ENCODE measurements at regions not wholly inside any gene's neighbourhood (a gene's known extent, or its start where the extent isn't known, plus 50 kb on each side); places are given as distances from the start of the nearest gene placed in this dataset.

DNA sequence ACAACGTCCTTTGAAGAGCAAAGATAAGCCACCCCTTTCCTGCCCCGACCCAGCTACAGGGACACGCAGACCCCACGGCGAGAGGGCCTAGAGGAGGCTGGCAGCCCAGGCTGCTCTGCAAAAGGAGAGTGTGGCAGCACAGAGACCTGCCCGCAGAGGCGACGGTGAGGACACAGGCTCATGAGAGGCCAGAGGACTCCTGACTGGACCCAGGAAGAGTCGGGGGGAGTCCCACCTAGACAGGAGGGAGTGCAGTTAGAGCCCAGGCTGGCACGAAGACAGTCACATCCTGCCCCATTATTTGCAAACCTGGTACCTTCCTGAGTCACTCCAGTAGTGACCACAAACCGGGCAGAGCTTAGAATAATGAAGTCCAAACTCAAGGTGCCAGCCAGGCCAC, 227.7 kb upstream of the CDH4 start:
- TF ChIP-seq, protein P1, sequence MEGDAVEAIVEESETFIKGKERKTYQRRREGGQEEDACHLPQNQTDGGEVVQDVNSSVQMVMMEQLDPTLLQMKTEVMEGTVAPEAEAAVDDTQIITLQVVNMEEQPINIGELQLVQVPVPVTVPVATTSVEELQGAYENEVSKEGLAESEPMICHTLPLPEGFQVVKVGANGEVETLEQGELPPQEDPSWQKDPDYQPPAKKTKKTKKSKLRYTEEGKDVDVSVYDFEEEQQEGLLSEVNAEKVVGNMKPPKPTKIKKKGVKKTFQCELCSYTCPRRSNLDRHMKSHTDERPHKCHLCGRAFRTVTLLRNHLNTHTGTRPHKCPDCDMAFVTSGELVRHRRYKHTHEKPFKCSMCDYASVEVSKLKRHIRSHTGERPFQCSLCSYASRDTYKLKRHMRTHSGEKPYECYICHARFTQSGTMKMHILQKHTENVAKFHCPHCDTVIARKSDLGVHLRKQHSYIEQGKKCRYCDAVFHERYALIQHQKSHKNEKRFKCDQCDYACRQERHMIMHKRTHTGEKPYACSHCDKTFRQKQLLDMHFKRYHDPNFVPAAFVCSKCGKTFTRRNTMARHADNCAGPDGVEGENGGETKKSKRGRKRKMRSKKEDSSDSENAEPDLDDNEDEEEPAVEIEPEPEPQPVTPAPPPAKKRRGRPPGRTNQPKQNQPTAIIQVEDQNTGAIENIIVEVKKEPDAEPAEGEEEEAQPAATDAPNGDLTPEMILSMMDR (conservative IDR thresholded peaks at IDR 0.05) = no peak
- no peak overlapping the region for H3K27ac Mint-ChIP-seq (ENCODE audit: unreplicated experiment)
- peaks cover 12% of the 10 kb centered on the region for H3K27me3 Mint-ChIP-seq (ENCODE audit: low read depth)
- H3K36me3 Mint-ChIP-seq (ENCODE audit: low read depth) = no peaks in the 10 kb centered on the region
- H3K9me3 Mint-ChIP-seq = no peaks in the 10 kb centered on the region
- peaks cover 11% of the 10 kb centered on the region for H3K4me1 Mint-ChIP-seq
- no peak overlapping the region for H3K4me3 Mint-ChIP-seq
- DNase-seq (ENCODE audit: low read depth, low spot score) = no peak

GRCh38 chr20:61025536-61025935, 226.5 kb upstream of the CDH4 start:
- peaks cover 13% of the 10 kb centered on the region for H3K27me3 Mint-ChIP-seq (ENCODE audit: low read depth)
- peaks cover 11% of the 10 kb centered on the region for H3K4me1 Mint-ChIP-seq
- no peaks in the 10 kb centered on the region for H3K36me3 Mint-ChIP-seq (ENCODE audit: low read depth)
- H3K9me3 Mint-ChIP-seq = no peaks in the 10 kb centered on the region
- no peak for DNase-seq (ENCODE audit: low read depth, low spot score)
- H3K27ac Mint-ChIP-seq (ENCODE audit: unreplicated experiment) = no peak overlapping the region
- H3K4me3 Mint-ChIP-seq = no peak overlapping the region
- TF ChIP-seq, protein P1 (conservative IDR thresholded peaks at IDR 0.05) = no peak

DNA sequence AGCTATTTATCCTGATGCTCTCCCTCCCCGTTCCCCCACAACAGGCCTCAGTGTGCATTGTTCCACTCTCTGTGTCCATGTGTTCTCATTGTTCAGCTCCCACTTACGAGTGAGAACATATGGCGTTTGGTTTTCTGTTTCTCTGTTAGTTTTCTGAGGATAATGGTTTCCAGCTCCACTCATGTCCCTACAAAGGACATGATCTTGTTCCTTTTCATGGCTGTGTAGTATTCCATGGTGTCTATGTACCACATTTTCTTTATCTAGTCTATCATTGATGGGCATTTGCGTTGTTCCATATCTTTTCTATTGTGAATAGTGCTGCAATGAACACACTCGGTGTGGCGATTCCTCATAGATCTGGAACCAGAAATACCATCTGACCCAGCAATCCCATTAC, 225.9 kb upstream of the CDH4 start:
- DNase-seq (ENCODE audit: low read depth, low spot score) = no peak
- Mint-ChIP-seq H3K27me3 (ENCODE audit: low read depth) (peaks cover 13% of the 10 kb centered on the region), H3K27ac (ENCODE audit: unreplicated experiment) (no peak overlapping the region), H3K4me3 (no peak overlapping the region), H3K36me3 (ENCODE audit: low read depth) (no peaks in the 10 kb centered on the region), H3K9me3 (no peaks in the 10 kb centered on the region), H3K4me1 (peaks cover 11% of the 10 kb centered on the region)
- TF ChIP-seq, protein P1 (conservative IDR thresholded peaks at IDR 0.05) = no peak

- TF ChIP-seq, protein P1 (conservative IDR thresholded peaks at IDR 0.05) = no peak
- Mint-ChIP-seq H3K36me3 (ENCODE audit: low read depth) (no peaks in the 10 kb centered on the region), H3K4me3 (no peak overlapping the region), H3K4me1 (peaks cover 11% of the 10 kb centered on the region), H3K27me3 (ENCODE audit: low read depth) (peaks cover 13% of the 10 kb centered on the region), H3K27ac (ENCODE audit: unreplicated experiment) (no peak overlapping the region), H3K9me3 (no peaks in the 10 kb centered on the region)
- no peak for DNase-seq (ENCODE audit: low read depth, low spot score)
Measured at GRCh38 chr20:61026731-61027130, 225.3 kb upstream of the CDH4 start.

DNA sequence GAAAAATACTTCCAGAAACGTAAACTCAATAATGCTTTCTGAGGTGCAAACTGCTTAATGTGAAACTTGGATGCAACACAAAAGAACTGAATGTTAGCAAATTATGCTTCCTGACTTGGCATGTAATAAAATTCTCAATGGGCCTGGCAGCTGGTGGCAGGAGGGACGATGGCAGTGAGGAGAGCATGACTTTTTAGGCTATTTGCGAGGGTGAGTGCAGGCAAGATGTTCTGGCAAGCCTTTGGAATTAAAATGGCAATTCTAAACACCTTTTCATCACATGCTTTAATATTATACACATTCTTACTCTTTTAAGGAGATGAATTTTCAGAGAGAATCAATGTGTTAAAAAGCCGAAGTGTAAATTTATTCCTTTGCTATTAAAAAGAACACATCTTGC, 224.8 kb upstream of the CDH4 start:
- no peak overlapping the region for H3K4me3 Mint-ChIP-seq
- H3K27ac Mint-ChIP-seq (ENCODE audit: unreplicated experiment) = no peak overlapping the region
- H3K27me3 Mint-ChIP-seq (ENCODE audit: low read depth) = peaks cover 13% of the 10 kb centered on the region
- peaks cover 11% of the 10 kb centered on the region for H3K4me1 Mint-ChIP-seq
- no peaks in the 10 kb centered on the region for H3K9me3 Mint-ChIP-seq
- TF ChIP-seq, protein P1 (conservative IDR thresholded peaks at IDR 0.05) = no peak
- no peak for DNase-seq (ENCODE audit: low read depth, low spot score)
- H3K36me3 Mint-ChIP-seq (ENCODE audit: low read depth) = no peaks in the 10 kb centered on the region

- Mint-ChIP-seq H3K4me1 (peaks cover 11% of the 10 kb centered on the region), H3K36me3 (ENCODE audit: low read depth) (no peaks in the 10 kb centered on the region), H3K27ac (ENCODE audit: unreplicated experiment) (no peak overlapping the region), H3K9me3 (peaks cover 3% of the 10 kb centered on the region), H3K27me3 (ENCODE audit: low read depth) (peaks cover 9% of the 10 kb centered on the region), H3K4me3 (no peak overlapping the region)
- TF ChIP-seq, protein P1 (conservative IDR thresholded peaks at IDR 0.05) = no peak
- DNase-seq (ENCODE audit: low read depth, low spot score) = no peak
Measured at GRCh38 chr20:61030130-61030529, 221.9 kb upstream of the CDH4 start.

Measured in neural crest cell (in vitro differentiated cells).